GM21786 (cell line): ENCODE measurements at regions not wholly inside any gene's neighbourhood (a gene's known extent, or its start where the extent isn't known, plus 50 kb on each side); places are given as distances from the start of the nearest gene placed in this dataset.

Experiments used
- ATAC-seq: cut with Tn5 transposase; IDR thresholded peaks from one replicate; pipeline ENCODE4 v1.9.1; 2021; ENCODE audit not compliant: unreplicated experiment

GRCh38 chr2:207403141-207403540, 126.6 kb upstream of the CREB1 start:
- no peak for ATAC-seq

- ATAC-seq, result no peak
Measured at GRCh38 chr2:207403950-207404349, 125.8 kb upstream of the CREB1 start.

GRCh38 chr2:207405150-207405549, 124.6 kb upstream of the CREB1 start:
- ATAC-seq, result no peak

GRCh38 chr2:207408086-207408794, 121.5 kb upstream of the CREB1 start:
- ATAC-seq, result peak; percentile 97

- no peak for ATAC-seq
Measured at GRCh38 chr2:207409517-207409916, 120.2 kb upstream of the CREB1 start.

GRCh38 chr2:207412787-207413310, 116.9 kb upstream of the CREB1 start:
- ATAC-seq, result no peak

GRCh38 chr2:207413376-207413907, 116.3 kb upstream of the CREB1 start:
- ATAC-seq, result no peak

GRCh38 chr2:207416111-207416510, 113.7 kb upstream of the CREB1 start:
- ATAC-seq, result no peak

GRCh38 chr2:207416900-207417299, 112.9 kb upstream of the CREB1 start:
- no peak for ATAC-seq

- ATAC-seq, result no peak
Measured at GRCh38 chr2:207417301-207417718, 112.5 kb upstream of the CREB1 start.

GRCh38 chr2:207418419-207418818, 111.3 kb upstream of the CREB1 start:
- no peak for ATAC-seq

GRCh38 chr2:207419331-207419730, 110.4 kb upstream of the CREB1 start:
- ATAC-seq, result no peak

GRCh38 chr2:207421671-207422070, 108.1 kb upstream of the CREB1 start:
- no peak for ATAC-seq

GRCh38 chr2:207422380-207422779, 107.4 kb upstream of the CREB1 start:
- ATAC-seq, result no peak

- peak; percentile 97 for ATAC-seq
Measured at GRCh38 chr2:207423886-207424285, 105.9 kb upstream of the CREB1 start.

- ATAC-seq, result no peak
Measured at GRCh38 chr2:207427986-207428385, 101.8 kb upstream of the CREB1 start.

GRCh38 chr2:207428573-207428972, 101.2 kb upstream of the CREB1 start:
- no peak for ATAC-seq

GRCh38 chr2:207432453-207432852, 97.3 kb upstream of the CREB1 start:
- no peak for ATAC-seq

GRCh38 chr2:207434306-207434705, 95.5 kb upstream of the CREB1 start:
- ATAC-seq, result no peak

GRCh38 chr2:207434899-207435465, 94.8 kb upstream of the CREB1 start:
- no peak for ATAC-seq

- ATAC-seq, result no peak
Measured at GRCh38 chr2:207437136-207437523, 92.6 kb upstream of the CREB1 start.

- ATAC-seq, result no peak
Measured at GRCh38 chr2:207437524-207438143, 92.1 kb upstream of the CREB1 start.
